ENCODE measurements at regions not wholly inside any gene's neighbourhood (a gene's known extent, or its start where the extent isn't known, plus 50 kb on each side); places are given as distances from the start of the nearest gene placed in this dataset.

GRCh38 chr2:100736121-100736915 lies 83.6 kb upstream of the NPAS2 start:
- Histone ChIP-seq H3K4me3 (ENCODE audit: low read depth, low read length) (no peak overlapping the region), H3K9me3 (ENCODE audit: severe bottlenecking) (no peaks in the 10 kb centered on the region), H3K27me3 (ENCODE audit: insufficient read depth, low read depth, severe bottlenecking) (no peaks in the 10 kb centered on the region), H3K27ac (no peak overlapping the region), H3K36me3 (no peaks in the 10 kb centered on the region)
- DNase-seq, result no peak
- no peak for TF ChIP-seq CTCF (IDR thresholded peaks at IDR 0.05; ENCODE audit: low read depth, low read length)

- Histone ChIP-seq H3K27ac (no peak overlapping the region), H3K9me3 (ENCODE audit: severe bottlenecking) (no peaks in the 10 kb centered on the region), H3K36me3 (no peaks in the 10 kb centered on the region), H3K4me3 (ENCODE audit: low read depth, low read length) (no peak overlapping the region), H3K27me3 (ENCODE audit: insufficient read depth, low read depth, severe bottlenecking) (no peaks in the 10 kb centered on the region)
- TF ChIP-seq CTCF (IDR thresholded peaks at IDR 0.05; ENCODE audit: low read depth, low read length), result no peak
- no peak for DNase-seq
These were observed 80.1 kb upstream of the NPAS2 start for GRCh38 chr2:100739735-100740432.

GRCh38 chr2:100741880-100742276 lies 78.1 kb upstream of the NPAS2 start:
- no peak for DNase-seq
- Histone ChIP-seq H3K27me3 (ENCODE audit: insufficient read depth, low read depth, severe bottlenecking) (no peaks in the 10 kb centered on the region), H3K36me3 (no peaks in the 10 kb centered on the region), H3K4me3 (ENCODE audit: low read depth, low read length) (no peak overlapping the region), H3K9me3 (ENCODE audit: severe bottlenecking) (no peaks in the 10 kb centered on the region), H3K27ac (no peak overlapping the region)
- no peak for TF ChIP-seq CTCF (IDR thresholded peaks at IDR 0.05; ENCODE audit: low read depth, low read length)

- no peak for DNase-seq
- Histone ChIP-seq H3K27me3 (ENCODE audit: insufficient read depth, low read depth, severe bottlenecking) (no peaks in the 10 kb centered on the region), H3K4me3 (ENCODE audit: low read depth, low read length) (no peak overlapping the region), H3K9me3 (ENCODE audit: severe bottlenecking) (no peaks in the 10 kb centered on the region), H3K36me3 (no peaks in the 10 kb centered on the region), H3K27ac (no peak overlapping the region)
- no peak for TF ChIP-seq CTCF (IDR thresholded peaks at IDR 0.05; ENCODE audit: low read depth, low read length)
These were observed 77.4 kb upstream of the NPAS2 start for GRCh38 chr2:100742277-100743254.

GRCh38 chr2:100743741-100744140 lies 76.2 kb upstream of the NPAS2 start:
- DNase-seq, result no peak
- no peaks in the 10 kb centered on the region for H3K36me3 ChIP-seq
- no peak overlapping the region for H3K27ac ChIP-seq
- TF ChIP-seq CTCF (IDR thresholded peaks at IDR 0.05; ENCODE audit: low read depth, low read length), result no peak
- no peaks in the 10 kb centered on the region for H3K27me3 ChIP-seq (ENCODE audit: insufficient read depth, low read depth, severe bottlenecking)
- H3K9me3 ChIP-seq (ENCODE audit: severe bottlenecking), result no peaks in the 10 kb centered on the region
- no peak overlapping the region for H3K4me3 ChIP-seq (ENCODE audit: low read depth, low read length)
